Suppressor macrophage treated with lipopolysaccharide for 1 hour (primary cell): ENCODE measurements at regions not wholly inside any gene's neighbourhood (a gene's known extent, or its start where the extent isn't known, plus 50 kb on each side); places are given as distances from the start of the nearest gene placed in this dataset.
"Not testable (repeated sequence)": the region's sequence is repeated elsewhere in the genome, so short reads cannot be mapped to it uniquely, and the experiment has no call there.

Experiments
- DNase-seq, 3 donors: peaks; one replicate each; pipeline ENCODE4 v3.0.0-alpha.2; 2020 to 2022

DNA sequence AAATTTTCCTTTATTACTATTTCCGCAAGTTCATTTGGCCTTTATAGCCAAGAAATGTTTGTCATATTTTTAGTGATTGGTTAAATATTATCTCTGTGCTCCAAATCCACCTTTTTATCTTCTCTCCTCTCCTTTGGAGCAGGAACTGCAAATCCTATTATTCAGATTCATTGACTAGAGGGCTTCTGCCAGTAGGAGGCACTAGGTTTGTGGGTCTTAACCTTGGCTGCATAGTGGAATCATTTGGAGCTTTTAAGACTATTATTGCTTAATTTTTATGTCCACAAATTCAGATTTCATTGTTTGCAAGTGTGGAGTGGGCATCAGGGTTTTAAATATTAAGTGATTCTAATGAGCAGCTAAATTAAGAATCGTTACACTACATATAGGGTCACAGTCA is 75.3 kb upstream of the SYT10 start:
- peak in 2 of 3 donors; percentile 22 to 43 for DNase-seq

DNA sequence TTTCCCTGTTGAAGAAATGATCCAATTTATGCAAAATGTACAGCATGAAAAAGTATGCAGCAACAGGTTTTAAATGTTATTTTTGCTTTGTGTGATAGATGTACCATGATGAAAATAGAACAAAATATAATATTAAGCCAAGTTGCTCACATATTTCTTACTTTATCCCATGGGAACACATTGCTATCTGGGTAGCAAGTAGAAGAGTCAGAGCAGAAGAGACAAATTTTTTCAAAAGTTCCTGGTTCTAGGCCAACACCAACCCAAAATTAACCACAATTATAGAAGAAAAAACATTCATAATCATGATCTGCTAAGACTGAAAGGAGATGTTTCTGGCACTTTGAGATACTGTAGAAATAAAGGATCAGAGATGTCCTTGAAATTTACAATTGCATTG is 79.9 kb upstream of the SYT10 start:
- DNase-seq = no peak

DNA sequence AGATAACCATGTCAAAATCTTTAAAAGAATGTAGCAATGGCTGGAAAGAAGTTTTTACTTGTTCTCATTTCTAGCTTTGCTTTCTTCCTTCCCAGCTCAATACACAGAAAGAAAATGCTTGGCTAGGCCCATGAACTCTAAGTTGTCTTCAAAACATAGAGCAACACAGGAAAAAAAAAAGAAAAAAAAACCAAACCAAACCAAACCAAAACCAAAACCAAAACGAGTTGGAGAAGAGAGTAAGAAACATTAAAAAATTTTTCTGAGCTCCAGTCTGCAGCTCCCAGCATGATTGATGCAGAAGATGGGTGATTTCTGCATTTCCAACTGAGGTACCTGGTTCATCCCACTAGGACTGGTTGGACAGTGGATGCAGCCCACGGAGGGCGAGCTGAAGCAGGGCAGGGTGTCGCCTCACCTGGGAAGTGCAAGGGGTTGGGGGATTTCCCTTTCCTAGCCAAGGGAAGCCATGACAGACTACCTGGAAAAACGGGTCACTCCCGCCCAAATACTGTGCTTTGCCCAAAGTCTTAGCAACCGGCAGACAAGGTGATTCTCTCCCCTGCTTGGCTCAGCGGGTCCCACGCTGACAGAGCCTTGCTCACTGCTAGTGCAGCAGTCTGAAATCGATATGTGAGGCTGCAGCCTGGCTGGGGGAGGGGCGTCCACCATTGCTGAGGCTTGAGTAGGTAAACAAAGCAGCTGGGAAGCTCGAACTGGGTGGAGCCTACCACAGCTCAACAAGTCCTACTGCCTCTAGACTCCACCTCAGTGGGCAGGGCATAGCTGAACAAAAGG is 81.1 kb upstream of the SYT10 start:
- not testable (repeated sequence) for DNase-seq

DNA sequence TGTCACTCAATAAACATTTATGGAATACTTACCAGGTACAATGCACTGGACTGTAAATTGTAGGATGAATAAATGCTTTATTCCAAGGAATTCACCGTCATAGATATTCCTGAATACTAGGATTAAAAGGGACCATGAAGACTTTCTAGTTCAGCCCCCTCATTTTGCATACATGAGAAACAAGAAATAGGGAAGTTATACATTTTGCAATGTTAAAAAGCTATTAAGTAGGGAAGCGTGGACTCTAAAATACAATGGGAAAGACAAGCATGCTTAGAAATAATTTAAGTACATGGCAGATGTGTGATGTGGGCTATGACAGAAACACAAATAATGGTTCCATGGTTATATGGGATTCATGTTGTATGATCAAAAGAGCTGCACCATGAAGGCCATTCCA is 89.4 kb upstream of the SYT10 start:
- DNase-seq = peak; percentile 5 to 65 (median 52)

DNA sequence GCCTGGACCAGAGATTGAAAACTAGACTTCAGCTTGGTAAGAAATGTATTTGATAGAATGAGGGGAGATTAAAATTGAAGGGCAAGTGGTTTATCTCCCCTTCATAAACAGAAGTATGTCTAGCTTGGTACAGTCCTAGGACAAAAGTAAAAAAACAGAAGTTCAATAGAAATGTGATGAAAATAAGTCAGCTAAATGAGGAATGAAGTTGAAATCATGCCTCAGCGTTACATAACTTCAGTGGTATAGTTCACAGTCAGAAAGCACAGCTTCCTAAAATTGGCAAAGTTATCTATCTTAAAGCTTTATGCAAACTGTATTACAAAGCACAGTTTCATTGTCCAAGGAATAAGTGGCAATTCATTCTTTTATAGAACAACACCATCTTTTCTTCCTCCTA is 90.2 kb upstream of the SYT10 start:
- peak; percentile 37 to 79 (median 63) for DNase-seq

DNA sequence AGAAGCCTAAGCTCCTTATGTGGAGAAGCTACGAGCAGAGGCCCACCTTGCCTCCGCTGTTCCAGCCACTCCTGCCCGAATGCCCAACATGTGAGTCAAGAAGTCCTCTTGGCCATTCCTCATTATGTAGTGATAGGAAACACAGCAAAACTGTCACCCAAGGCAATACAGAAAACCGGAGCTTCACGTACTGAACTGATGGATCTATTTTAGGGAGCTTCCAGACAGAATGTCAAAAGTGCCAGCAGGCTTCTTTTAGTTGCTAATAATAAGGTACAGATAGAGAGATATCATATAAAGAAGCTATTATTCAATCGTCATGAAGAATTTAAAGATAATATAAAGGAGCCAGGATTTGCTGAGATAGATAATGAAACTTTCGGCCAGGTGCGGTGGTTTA is 91.6 kb upstream of the SYT10 start:
- DNase-seq = no peak

DNA sequence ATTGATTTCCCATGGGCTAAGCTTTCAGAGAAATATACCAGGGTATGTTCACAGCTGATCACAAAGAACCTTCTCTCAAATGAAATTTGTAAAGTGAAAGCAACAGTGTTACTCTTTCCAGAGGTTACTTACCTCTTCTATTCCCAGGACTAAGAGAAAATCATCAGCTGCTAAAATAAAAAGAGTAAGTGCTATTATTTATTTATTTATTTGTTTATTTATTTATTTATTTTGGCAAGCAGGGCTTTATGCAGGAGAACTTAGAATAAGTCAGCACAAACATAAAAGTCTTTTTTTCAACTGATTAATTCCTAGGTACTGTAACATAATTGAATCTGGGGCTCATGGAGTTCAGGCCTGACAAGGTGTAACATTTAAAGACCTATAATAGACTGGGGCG is 93.9 kb upstream of the SYT10 start:
- DNase-seq = no peak

DNA sequence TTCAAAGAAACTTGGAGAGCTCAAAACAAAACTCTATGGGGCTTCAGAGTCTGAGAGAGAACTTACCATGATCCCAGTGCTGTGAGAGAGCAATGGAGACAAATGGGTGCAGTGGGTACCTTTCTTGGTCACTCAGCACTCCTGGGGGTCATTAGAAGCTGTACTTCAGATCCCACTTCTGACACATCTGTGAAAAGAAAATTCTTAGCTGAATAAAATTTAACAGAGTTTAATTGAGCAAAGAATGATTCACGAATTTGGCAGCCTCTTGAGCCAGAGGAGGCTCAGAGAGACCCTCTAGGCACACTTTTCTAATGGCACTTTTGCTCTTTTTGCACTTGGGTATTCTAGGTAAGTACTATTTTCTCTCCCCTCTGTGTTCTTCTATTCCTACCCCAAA is 96.8 kb upstream of the SYT10 start:
- DNase-seq = no peak

DNA sequence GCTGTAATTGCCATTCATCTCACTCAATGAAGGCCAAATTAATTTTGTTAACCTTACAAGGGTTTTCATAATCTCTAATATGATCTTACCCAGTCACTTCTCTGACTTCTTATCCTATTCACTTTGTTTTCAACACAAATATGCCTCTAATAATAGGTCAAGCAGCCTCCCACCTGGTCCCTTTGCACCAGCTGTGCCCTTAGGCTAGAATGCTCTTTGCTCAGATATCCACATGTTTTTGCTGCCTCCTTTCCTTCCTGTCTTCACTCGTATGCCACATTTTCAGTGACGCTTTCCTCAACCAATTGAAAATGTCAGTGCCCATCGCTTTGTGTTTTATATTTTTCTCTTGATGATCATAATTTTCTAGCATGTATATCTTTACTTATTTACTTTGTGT is 106.4 kb upstream of the SYT10 start:
- no peak for DNase-seq

DNA sequence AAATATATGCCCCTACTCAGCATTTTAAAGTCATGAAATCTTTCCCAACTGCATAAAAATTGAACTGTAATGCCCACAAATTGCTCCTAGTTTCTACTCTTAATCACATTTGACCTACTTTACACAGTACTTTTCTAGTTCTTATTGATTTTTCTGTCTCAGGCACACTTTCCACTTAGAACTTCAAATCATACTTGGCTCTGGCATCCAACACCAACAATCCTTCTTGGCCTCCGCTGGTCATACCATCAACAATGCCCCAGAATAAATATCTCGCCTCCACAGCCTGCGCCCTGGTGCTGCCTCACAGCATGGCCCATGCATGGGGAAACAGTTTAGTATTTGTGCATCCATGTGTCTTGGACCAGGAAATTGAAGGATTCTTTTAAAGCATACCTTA is 107.5 kb upstream of the SYT10 start:
- no peak for DNase-seq

DNA sequence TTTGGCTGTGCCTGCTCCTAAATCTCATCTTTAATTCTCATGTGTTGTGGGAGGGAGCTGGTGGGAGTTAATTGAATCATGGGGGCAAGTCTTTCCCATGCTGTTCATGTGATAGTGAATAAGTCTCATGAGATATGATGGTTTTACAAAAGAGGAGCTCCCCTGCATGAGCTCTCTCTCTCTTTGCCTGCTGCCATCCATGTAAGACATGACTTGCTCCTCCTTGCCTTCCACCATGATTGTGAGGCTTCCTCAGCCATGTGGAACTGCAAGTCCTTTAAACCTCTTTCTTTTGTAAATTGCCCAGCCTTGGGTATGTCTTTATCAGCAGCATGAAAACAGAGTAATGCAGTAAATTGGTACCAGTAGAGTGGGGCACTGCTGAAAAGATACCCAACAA is 110.6 kb upstream of the SYT10 start:
- not testable (repeated sequence) for DNase-seq

DNA sequence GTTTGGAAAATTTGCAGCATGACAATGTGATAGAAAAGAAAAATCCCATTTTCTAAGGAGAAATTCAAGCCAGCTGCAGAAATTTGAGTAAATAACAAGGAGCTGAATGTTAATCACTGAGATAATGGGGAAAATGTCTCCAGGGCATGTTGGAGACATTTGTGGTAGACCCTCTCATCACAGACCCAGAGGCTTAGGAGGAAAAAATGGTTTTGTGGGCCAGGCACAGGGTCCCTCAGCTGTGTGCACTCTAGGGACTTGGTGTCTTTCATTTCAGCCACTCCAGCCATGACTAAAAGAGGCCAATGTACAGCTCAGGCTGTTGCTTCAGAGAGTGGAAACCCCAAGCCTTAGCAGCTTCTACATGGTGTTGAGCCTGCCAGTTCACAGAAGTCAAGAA is 111.4 kb upstream of the SYT10 start:
- DNase-seq = no peak

DNA sequence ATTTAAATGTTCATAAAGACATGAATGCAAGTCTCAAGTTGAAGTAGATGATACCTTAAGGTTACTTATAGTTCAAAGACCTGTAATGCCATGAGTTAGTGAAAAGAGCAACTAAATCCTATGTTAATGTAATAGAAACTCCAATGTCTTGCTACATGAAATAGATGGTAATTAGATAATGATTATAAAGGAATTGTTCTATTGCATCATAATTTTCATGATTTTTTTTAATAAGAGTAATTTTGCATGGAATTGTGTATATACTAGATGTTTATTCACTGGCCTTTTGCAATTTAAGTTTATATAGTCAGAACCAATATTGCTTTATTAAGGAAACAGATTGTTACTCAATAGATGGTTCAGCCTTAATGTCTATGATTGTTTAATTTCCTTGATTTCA is 115.5 kb upstream of the SYT10 start:
- no peak for DNase-seq

DNA sequence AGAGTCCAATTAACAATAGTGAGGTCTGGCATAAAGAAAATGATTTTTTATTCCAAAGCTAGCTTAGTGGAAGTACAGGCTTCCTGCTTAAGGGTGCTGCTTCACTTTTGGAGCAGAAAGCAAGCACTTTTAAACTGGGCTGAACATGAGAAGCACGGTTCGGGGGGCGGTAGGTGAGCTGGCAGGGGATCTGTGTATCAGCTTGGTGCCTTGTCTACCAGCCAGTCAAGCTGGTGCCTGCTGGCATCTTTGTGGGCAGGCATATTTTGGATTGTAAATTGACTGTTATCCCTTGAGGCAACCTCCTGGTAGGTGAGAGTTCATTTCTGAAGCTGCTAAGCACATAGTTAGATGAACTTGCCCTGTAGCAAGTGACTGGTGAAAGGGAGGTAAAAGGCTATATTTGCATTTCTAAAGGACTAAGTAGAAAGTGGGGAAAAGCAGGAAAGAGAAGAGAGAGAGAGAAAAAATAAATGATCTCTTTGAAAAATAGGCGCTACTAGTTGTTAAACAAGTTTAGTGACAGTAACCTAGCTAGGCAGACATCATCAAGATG is 121.1 kb upstream of the SYT10 start:
- no peak for DNase-seq

DNA sequence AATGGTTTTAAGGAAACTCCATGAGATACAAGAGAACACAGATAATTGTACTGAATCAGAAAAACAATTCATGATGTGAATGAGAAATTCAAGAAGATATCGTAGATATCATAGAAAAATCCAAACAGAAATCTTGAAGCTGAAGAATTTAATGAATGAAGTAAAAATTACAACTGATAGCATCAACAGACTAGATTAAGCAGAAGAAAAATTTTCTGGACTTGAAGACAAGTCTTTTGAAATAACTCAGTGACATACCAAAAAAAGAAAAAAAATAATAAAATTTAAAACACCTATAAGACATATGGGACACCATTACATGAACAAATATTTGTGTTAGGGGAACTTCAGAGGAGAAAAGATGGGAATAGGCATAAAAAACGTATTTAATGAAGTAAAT is 122.8 kb upstream of the SYT10 start:
- DNase-seq = no peak

DNA sequence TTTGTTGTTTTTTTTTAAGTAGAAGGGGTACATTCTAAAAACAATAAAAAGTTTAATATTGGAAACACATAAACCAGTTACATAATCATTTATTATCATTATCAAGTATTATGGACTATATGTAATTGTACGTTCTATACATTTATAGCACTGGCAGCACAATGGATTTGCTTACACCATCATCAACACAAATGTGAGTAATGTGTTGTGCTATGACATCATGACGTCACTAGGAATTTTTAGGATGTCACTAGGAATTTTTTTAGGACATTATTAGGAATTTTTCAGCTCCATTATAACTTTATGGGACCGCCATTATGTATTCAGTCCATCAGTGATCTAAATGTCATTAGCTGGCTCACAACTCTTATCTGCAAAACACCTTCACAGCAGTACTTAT is 126.8 kb upstream of the SYT10 start:
- no peak for DNase-seq

DNA sequence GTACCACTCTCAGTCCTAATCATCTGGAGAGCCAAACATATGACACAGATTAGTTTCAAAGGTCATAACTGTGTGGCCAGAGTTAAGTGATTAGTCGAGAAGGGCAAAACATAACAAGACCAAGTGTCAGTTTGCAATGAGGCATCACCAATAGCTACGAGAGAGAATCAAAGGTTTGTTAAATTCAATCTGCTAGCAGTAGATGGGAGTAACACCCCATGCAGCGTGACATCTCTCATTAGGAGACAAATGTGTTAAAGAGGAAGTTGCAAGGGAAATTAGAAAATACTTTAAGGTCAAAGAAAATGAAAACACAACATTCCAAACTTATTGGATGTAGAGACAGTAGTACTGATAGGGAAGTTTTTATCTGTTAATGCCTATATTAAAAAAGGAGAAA is 135.7 kb upstream of the SYT10 start:
- peak in 2 of 3 donors; percentile 3 to 18 for DNase-seq

DNA sequence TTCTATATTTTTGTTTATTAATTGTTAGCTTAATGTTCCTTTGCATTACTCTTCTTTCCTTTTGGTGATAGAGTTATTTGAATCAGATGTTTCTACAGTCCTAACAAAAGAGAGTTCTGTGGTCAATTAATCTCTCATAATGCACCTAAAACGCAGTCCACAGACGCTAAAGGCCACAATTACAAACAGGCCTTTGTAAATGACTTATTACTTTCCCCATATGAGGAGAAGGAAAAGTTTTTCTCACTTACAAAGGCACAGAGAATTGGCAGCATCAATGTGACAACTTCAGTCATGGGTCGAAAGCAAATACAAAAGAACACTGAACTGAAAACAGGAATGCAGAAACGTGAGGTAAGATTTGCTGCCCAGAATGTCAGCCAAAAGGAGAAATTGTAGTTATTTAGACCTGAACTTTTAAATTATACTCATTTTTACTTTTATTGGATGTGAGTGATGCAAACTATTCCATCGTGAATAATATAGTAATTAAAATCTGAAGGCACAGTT is 142.0 kb upstream of the SYT10 start:
- no peak for DNase-seq

DNA sequence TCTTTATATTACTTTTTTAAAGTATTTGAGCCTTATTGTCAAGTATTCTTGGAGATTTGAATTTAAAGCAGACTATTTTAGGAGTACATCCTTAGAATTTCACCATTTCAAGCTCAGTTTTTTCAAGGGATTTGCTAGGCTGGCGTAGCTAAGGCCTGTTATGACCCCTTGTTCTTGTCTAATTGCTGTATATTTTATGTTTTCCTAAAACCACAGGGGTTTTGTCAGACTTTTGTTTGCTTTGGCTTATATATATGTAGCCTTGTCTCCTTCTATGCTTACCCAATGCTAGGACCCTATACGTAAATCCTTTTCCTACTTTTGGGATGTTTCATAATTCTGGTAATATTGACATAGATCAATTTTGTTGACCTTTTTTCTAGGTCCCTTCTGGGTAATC is 147.0 kb upstream of the SYT10 start:
- no peak for DNase-seq

DNA sequence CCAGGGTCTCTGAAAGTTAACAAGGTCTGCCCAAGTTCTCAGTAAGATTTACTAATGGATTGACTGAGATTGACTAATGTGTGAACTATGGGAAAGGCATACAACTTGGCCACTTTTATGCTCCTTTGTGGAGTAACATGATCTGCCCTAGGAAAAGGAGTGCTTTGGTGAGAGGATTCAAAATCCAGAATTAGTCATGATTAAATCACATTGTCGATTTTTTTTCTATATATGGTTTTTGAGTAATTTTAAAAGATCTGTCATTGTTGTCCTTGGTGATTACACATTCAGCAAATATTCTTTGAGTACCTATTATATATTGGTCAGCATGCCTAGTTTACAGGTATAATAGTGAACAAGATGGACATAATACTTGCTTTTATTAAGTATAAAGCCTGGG is 147.7 kb upstream of the SYT10 start:
- DNase-seq = no peak

DNA sequence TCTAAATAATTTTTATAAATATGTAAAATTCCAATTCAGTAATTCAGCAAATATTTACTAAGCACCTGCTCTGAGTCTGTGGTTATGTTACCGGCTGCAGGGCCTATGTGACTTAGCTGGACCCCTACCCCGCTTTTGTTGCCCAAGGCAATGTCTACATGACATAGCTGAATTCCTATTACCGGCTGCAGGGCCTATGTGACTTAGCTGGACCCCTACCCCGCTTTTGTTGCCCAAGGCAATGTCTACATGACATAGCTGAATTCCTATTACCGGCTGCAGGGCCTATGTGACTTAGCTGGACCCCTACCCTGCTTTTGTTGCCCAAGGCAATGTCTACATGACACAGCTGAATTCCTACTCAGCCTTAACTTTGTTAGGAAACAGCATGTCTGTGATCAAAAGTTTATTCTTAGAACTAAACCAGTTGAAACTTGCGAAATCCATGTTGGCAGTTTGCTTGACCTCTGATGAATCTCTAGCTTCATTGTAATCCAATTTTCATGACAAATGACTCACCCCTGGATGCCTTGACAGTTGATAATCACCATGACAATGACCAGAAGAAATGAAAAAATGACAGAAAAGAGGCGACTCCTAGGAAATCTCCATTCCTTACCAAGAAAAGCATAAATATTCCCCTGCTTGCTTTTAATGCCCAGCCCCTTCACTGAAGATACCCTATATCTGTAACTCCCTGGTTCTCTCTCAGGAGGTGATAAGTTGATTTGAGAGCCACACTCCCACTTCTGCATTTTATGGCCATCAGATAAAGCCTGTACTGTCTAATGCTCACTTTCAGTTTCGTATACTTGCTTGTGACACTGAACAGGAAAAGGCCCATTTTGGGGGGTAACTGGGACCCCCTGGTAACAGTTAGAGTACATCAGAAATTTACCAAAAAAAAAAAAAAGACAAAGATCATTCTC is 148.4 kb upstream of the SYT10 start:
- DNase-seq = peak; percentile 47 to 67 (median 65)

DNA sequence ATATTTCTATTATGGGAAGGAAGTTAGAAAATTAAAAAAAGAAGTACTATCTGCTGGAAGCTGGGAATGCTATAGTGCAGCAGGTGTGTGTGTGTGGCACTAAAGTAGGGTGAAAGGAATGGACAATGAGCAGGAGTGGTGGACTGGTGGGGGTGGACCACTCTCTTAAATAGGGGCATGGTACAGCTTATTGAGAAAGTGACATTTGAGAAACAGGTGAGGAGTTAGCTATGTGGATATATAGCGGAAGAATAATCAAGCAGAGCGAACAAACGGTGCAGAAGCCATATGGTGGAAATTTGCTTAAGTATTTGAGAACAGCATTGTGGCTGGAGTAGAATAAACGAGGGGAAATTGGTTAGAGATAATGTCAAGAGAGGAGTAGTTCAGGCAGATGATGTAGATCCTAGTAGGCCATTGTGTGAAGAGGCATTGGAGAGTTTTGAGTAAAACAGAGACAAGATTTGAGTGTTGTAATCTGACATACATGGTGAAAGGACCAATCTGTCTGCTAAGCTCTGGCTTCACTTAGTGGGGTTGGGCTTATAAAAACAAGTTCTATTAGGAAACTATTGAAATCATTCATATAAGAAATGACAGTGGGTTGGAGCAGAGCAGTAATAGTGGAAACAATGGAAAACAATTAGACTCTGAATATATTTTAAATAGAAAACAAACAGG is 149.2 kb upstream of the SYT10 start:
- no peak for DNase-seq

DNA sequence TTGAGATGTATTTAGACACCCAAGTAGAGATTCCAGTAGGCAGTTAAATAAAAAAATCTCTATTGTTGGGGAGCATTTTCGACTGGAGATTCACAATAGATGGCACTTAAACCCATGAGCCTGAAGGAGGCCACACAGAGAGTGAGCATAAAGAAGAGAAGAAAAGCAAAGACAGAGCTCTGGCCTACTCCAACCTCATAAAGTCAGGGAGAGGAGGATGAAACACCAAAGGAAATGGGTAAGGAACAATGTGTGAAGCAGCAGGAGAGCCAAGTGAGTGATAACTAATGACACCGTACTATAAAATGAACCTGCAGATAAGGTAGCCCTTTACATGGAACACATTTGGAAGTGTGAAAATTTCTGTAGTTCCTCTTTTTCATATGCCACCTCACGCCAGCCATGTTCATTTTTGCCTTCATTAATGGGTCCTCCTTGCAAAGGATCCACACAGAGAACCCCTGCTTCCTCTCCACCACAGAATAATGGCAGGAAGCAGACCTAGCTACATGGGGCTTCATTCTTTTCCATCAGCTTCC is 150.0 kb upstream of the SYT10 start:
- no peak for DNase-seq
